Stimulated activated CD4-positive, alpha-beta T cell treated with anti-CD3 and anti-CD28 coated beads, Interleukin-1b, Interleukin-23, amount 100 ng/mL, for 4 hours (primary cell): ENCODE measurements at regions not wholly inside any gene's neighbourhood (a gene's known extent, or its start where the extent isn't known, plus 50 kb on each side); places are given as distances from the start of the nearest gene placed in this dataset.

ENCODE experiments used
- DNase-seq, 2 donors: peaks; one replicate each; pipeline ENCODE4 v3.0.0-alpha.2; 2020; ENCODE audit warnings: low read depth in 2 of 2

DNA sequence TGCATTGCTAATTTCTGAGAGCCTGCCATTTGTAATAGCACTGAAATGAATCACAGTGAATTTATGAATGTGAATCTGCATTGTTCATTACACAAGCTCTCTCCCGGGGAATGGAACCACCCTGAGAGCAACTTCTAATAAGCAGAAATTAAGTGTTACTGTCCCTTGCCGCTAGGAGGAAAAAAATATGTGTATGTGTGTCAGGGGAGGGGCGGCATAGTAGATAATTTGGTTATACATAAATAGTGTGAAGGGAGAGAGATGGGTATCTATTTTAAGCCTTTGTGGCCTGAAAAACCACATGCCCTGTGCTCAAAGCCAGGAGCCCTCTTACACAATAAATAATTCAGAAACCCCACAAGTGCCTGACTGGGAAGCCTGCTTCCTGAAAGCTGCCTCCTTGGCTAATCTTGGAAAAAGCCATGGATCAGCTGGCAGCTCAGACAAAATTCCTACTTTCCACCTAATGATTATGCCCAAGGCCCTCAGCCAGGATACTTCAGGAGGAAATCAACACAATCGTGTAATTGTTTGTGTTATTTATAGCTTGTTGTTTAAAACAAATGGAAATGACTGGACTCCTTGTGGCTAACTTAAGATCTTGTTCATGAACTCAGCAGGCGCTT, 366.2 kb upstream of the KITLG start:
- no peak for DNase-seq

GRCh38 chr12:88945051-88945732, 364.9 kb upstream of the KITLG start:
- DNase-seq = no peak

- DNase-seq = no peak
Measured at GRCh38 chr12:88944397-88944796, 364.1 kb upstream of the KITLG start.

DNA sequence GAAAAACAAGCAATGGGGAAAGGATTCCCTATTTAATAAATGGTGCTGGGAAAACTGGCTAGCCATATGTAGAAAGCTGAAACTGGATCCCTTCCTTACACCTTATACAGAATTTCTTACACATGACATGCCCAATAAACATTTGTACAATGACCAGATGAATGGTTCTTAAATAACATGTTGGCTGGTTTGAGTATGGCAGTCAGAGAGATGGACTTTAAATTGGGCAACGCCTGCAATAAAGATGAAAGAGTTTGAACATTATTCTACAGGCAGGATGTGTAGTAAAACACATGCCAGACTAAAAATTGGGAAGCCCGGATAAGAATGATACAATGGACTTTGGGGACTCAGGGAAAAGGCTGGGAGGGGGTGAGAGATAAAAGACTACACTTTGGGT, 360.6 kb upstream of the KITLG start:
- DNase-seq = no peak

DNA sequence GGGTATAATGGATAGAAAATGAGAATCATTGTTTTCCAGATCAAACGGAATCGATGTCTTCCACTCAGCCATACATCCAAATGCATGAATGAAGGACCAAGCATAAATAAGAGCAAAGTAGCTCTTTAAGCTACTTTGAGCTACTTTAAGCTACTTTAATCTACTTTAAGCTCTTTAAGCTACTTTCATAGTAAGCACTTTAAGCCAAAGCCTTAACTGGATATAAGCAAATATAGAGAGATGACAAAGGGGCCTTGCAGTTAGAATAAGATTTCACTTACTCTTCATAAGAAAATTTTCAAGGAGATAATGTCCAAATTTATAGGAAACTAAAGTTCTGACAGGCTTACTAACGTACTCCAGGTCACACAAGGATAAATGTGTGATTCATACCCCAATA, 355.6 kb upstream of the KITLG start:
- no peak for DNase-seq

GRCh38 chr12:88934163-88934747, 354.0 kb upstream of the KITLG start:
- DNase-seq = no peak

GRCh38 chr12:88932457-88932856, 352.2 kb upstream of the KITLG start:
- no peak for DNase-seq

GRCh38 chr12:88931598-88931997, 351.3 kb upstream of the KITLG start:
- no peak for DNase-seq

GRCh38 chr12:88925454-88925853, 345.2 kb upstream of the KITLG start:
- no peak for DNase-seq

- no peak for DNase-seq
Measured at GRCh38 chr12:88924162-88924561, 343.9 kb upstream of the KITLG start.

DNA sequence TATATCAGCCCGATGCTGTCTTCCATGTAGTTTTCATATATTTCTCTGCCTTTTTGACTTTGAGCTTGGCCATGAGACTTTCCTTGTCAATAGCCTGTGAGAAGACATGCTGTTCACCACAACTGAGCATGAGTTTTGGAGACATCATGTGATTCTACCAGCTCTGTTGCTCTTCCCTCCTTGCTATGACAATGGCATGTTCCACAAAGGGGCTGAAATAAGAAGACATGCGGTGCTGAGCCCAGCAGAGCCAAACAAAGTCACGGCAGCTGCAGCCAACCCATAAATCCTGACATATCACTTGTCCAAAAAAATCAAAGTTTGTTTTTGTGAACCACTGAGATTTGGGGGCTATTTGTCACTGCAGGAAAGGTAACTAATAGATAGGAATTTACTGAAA, 343.4 kb upstream of the KITLG start:
- no peak for DNase-seq

- DNase-seq = no peak
Measured at GRCh38 chr12:88922816-88923215, 342.5 kb upstream of the KITLG start.

DNA sequence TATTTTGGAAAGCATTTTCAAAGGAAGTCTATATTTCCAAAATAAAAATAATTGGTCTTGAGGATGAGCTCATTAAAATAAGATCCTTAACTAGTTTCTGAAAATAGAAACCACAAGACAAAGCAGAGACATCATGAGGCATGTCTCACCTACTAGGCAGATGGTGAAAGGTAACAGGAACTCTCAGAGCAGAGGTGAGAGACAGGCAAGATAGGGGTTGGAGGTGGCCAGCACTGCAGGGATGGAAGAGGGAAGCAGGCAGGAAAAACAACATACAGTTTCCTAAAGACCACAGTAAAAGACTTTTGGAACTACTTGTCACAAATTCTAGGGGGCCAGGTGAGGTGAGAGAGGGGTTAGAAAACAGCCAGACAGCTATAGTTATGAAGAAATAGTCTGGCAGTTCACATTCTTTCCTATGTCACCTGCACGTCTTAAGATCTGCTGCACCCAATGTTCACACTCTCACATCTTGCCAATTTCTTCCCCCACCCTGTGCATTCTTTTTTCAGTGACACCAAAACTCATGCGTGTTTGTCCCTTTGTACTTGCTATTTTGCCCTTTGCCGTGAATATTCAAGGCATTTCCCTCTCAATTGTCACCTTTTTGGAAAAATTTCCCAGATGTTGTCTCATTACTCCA, 341.7 kb upstream of the KITLG start:
- no peak for DNase-seq

GRCh38 chr12:88921434-88921833, 341.2 kb upstream of the KITLG start:
- DNase-seq = no peak

DNA sequence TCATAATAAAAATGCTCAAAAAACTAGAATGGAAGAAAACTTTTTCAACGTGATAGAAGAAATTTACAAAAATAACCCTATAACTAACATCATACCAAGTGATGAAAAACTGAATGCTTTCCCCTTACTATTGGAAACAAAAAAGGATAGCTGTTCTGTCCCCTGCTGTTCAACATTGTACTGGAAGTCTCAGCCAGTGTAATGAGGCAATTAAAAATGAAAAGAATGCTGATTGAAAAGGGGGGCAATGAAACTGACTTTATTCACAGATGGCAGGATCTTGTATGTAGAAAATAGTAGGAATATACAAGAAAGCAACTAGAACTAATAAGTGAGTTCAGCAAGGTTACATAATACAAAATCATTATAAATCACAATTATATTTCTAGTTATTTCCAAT, 337.9 kb upstream of the KITLG start:
- DNase-seq = no peak

DNA sequence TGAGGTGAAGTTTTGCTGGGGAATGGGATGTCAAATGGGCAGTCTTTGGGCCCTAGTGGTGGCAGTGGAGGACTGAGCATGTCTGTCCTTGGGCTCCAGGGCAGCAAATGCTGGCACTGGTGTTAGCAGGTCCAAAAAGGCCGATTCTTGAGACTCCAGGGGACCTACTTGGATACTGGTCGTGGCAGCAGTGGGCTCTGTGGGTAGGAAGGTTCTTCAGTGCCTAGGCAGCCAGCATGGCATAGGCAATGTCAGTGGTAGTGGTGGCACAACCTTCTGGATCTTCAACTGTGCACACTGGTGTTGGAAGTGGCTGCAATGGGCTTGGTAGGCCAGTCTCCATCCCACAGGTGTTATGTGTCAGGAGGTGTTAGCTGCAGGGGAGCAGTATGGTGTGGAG, 334.7 kb upstream of the KITLG start:
- DNase-seq = no peak

GRCh38 chr12:88909510-88909909, 329.2 kb upstream of the KITLG start:
- DNase-seq = no peak

DNA sequence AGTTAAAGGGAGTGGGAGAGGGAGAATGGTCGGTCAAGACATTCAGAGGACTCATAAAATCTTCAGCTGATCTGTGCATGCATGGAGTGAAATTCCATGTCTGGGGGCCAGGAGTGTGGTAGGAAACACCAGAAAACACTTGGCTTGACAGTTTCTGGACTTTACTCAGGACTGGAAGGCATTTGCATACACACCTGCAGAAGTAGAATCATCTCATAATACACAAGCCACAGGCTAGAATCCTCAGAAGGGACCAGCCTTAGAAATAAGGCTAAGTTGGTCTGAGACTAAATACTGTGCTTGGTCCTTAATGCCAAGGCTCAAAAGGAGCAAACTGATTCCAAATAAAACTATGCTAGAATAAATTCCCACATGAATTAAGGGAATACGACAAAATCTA, 328.1 kb upstream of the KITLG start:
- no peak for DNase-seq

DNA sequence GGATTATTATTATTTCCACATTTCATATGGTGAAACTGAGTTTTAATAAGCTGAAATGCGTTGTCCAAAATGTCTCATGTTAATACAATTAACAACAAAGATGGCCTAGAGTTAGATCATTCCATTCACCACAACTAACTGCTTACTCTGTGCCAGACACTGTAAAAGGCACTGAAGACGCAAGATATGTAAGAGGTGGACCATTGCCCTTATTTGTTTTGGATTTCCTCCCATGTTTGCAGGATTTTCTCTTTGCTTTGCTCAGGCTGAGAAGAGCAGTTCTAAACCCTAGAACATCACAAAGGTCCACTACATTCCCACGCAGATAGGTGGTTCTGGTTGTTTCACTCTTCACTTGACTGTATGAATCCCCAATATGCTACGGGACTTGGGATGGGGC, 324.4 kb upstream of the KITLG start:
- no peak for DNase-seq

DNA sequence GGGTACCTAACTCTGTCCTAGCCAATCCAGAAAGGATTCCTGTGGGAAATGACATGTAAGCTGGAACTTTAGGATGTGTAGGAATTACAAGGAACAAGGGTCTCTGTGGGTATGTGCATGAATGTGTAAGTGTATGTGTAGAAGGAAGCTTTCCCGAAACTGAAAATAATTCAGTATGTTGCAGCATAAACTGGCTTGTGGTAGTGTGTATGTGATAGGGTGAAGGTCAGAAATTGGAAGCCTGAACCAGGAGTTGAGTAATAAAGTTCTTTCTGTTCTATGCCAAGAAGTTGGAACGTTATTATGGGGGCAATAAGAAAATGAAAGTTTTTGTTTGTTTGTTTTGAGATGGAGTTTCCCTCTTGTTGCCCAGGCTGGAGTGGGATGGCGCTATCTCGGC, 323.1 kb upstream of the KITLG start:
- DNase-seq = no peak

GRCh38 chr12:88897723-88898122, 317.5 kb upstream of the KITLG start:
- DNase-seq = no peak

GRCh38 chr12:88896958-88897357, 316.7 kb upstream of the KITLG start:
- DNase-seq = no peak

DNA sequence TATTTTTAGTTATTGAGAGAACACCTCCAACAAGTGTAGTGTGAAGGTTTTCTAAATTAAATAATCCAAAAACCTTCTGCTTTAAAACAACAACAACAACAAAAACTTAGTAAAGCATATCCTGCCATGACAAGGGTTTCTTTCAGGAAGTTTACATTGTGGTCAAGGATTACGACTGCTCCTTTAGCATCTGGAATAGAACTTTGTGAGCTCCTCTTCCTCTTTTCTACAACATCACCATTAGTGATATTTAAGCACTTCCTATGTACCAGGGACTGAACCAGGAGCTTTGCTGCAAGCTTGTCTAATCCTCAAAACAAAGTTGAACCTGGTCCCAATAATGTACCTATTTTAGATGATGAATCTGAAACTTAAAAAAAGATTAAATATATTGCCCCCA, 315.4 kb upstream of the KITLG start:
- DNase-seq = no peak
